CMK (cell line): ENCODE measurements at regions not wholly inside any gene's neighbourhood (a gene's known extent, or its start where the extent isn't known, plus 50 kb on each side); places are given as distances from the start of the nearest gene placed in this dataset.
A peak's percentile ranks its signal among the peaks of the same experiment; 100 is the strongest.

Experiments
- DNase-seq: peaks from one replicate; pipeline ENCODE4 v3.0.0-alpha.2; 2010; ENCODE audit warnings: low read depth

DNA sequence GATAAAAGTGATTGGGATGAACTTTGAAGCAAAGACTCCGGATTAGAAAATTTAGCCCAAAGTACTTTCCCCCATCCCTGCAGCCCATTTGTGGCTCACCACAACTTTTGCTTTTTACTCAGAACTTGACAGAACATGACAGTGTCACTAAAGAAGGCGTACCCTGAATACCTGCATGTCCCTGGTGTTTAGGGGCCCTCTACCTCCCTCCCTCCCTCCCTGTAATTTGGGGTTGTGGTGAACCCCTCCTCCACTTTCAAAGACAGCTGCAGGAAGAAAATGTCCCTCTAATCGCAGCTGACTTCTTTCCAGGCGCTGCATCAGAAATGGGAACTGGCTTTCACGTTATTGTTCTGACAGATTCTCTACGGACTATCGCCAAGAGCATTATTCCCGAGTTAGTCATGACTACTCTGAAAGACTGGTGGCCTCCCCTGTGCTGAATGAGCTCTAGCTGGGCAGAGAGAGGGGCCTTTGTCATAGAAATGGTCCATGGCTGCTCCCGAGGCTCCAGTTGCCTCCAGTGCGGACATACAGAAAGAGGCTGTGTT lies 93.2 kb upstream of the ARHGEF3 start:
- DNase-seq: no peak

DNA sequence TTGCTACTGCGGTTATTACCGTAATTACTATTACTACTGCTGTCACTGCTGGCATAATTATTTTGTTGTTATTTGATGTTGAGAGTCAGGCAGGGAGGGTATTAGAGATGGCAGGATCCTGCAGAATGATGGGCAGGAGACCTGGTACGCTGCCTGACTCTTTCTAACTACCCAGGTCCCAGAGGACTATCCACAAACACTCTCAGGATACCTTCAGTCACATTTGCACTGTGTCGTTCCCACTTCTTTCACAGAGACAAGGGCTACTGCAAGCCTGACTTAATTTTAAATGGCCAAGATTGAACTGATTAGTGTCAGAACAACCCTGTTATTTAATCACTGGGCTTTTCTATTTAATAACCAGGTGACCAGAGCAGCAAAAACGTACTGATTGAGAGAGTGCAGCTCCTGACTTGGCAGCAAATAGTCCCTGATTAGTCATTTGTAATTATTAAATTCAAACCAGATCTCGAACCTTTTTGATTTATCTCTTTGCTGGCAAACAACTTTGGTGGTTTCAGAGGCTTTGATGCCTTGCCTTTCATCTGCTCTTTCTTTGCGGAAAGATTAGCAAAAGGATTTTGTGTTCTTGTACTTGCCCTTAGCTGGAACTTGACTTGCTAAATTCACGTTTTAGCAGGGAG lies 88.8 kb upstream of the ARHGEF3 start:
- no peak for DNase-seq

DNA sequence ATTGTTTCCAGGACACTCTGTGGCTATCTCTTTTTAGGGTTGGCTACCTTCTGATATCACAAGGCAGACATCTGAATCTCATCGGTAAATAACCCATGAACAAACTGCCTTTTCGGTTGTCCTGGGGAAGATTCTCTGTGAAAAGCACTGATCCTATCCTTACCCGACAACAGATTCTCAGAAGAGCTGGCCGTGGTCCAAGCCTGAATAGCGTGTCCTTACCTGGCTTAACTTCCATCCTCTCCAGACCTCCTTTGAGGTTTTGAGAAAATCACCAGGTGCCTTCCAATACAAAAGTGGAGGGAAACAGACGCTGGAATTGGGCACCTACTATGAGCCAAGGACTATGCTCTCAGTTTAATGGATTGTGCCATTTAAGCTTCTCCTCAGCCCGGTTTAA lies 87.4 kb upstream of the ARHGEF3 start:
- no peak for DNase-seq

DNA sequence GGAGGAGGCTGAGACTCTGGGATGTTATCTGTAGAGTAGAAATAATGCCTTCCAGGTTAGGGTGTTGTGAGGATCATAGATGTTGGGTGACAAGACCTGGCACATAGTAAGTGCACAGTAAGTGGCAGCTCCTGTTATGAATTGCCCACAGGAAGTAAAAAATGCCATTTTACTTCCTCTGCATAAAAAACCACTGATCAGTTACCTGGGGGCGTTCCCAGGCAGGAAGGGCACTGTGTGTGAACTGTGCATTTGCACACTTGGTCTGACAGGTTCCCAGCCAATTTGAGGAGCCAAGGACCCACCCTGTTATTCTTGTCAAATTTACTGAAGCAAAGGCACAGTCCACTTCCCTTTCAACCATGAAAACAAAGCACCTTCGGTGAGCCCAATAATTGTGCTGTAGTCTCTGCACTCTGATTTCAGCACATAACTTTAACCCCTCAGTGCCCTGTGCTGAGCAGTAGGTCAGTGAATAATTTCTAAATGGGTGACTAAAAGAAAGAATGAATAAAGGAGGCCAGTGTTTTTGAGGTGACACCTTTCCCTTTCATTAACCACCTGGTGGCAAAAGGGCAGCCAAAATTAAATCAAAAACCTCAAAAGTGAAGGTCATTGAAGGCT lies 85.8 kb upstream of the ARHGEF3 start:
- no peak for DNase-seq

DNA sequence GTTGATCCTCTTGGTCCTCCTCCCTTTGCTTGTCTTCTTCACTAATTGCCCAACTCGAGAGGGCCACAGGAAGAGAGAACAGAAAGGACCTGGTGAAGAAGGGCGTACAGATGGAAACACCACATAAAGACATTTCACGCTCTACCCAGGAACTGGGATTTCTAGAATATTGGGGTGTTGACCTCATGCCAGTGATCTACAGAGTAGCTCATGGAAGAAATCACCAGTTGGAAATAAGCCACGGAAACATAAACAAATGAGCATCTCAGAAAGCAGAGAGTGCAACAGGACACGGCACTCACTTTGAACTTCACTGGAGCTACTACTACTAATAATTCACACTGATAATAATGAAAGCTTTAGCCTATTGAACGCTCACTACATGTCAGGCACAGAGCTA lies 84.6 kb upstream of the ARHGEF3 start:
- no peak for DNase-seq

DNA sequence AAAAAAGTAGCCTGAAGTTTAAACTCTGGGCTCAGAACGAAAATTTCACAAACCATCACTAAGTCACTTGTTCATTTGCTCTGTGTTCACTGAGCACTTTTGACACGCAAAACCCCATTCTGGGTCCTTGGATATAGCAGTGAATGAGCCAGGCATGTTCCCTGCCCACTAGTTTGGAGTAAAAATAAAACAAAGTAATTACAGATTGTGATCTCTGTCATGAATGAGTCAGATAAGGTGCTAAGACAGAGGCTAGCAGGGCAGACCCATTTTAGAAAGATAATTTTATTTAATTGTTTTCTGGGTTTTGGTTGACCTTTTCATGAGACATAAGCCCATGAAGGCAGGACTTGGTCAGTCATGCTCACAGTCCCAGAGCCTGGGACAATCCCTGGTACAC lies 84.1 kb upstream of the ARHGEF3 start:
- no peak for DNase-seq

DNA sequence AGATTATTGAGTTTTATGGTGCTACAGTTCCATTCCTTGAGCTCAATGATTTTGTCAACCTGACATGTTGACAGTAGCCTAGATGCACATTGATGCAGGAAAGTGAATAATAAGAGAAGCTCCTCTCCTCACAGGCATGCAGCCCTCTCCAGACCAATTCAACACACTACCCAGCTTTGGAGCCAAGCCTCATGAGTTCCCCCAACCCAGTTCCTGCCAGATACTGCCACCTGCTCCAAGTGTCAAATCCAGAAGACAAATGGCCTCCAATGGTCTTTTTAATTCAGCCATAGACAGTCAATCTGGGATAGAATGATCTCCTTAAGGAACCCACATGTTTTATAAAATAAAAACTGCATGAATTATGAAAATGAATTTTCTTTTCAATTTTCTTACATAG lies 83.7 kb upstream of the ARHGEF3 start:
- no peak for DNase-seq

DNA sequence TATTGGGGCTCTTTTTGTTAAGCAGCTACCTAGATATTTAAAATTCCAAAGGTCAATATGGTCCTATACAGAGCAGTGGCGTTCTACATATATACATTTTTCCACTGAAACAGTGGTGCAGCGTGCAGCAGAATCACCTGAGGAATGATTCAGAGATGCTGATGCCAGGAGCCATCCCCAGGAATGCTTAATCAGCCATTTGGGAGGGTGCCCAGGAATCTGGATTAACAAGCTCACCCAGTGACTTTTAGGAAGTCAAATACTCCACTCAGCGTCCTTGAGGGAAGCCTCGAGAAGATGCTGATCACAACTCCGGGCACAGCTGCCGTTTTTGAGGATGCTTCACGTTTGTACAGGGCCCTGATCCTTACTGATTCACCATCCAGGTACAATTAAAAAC lies 82.6 kb upstream of the ARHGEF3 start:
- DNase-seq: no peak

DNA sequence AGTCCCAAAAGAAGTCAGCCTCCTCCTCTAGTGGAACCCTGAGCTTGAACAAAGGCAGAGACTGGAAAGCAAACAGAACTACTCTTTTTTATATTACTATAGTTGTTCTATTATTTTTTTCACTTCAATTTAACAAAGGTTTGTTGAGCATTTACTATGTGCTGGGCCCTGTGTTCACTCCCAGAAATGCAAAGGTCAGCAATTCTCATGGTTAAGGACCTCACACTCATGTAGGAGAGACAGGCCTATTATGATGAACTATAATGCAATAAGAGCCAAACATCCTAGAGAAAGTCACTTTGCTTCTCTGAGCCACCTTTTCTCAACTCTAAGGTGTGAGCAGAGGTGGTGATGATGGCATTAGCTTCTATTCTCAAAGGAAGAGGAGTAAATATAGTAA lies 82.1 kb upstream of the ARHGEF3 start:
- DNase-seq: no peak

DNA sequence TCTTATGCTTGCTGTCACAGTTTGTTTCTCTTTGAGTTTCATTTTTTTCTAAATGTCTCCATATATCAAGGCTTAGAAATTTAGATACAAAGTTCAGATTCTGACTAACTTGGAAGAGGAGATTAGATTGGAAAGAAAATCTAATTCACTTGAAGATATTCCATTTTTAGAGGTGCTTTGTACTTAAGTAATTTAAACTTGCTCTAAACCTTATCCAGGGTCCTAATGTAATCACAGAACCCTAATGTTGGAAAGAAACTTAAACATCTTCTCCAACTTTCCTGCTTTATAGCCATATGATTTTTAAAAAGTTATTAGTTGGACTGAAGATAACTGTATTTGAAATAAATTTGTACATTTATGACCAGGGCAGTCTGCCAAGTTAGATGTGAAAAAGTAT lies 81.1 kb upstream of the ARHGEF3 start:
- no peak for DNase-seq

DNA sequence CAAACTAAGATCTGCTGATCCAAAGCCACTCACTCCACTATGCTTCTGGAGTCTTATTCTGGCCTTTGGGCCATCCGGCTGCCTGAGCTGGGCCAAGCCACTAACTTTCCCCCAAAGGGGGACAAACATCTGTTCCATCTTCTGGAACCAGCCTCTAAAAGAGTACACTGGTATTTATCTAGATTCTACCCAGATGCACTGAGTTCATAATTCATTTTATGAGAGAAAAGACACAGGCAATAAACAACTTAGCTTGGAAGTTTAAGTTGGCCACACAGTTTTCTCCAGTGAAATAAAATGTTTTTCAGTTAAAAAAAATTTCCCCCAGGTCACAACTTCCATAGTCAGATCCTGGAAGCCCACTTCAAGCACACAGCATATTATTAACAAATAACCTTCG lies 80.1 kb upstream of the ARHGEF3 start:
- no peak for DNase-seq

DNA sequence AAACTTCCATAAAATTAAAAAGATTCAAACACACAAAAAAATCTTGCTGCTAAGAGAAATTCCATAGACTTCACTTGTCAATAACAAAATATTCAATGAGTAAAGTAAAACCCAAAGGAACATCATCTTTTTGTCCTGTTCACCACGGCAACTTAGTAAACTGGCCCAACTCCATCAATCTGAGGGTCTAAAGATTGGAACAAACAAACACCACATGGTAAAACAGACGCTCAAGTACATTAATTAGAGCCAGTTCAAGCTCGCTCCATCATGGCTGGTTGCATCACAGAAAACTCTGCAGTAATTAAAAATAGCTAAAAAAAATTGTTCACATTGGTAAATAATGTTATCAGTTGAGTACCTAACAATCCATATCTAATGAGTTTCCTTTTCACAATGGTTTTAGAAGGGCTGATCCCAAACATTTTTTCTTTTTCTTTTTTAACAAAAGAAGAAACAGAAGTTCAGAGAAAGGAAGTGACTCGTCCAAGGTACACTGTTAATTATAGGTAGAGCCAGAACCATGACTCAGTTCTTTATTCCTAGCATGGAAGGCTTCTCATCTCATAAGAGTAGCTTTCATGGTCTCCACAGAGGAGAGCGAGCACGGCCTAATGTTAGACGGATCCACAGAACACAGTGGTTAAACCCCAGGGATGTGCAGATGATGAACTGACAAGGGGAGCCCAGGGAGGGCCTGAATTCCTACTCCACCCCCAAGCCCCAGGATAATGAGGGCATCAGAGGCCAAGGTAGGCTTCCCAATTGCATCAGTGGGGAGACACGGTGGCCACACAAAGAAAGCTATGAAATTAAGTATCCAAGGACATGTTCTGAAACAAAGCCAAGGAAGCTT lies 79.2 kb upstream of the ARHGEF3 start:
- no peak for DNase-seq

DNA sequence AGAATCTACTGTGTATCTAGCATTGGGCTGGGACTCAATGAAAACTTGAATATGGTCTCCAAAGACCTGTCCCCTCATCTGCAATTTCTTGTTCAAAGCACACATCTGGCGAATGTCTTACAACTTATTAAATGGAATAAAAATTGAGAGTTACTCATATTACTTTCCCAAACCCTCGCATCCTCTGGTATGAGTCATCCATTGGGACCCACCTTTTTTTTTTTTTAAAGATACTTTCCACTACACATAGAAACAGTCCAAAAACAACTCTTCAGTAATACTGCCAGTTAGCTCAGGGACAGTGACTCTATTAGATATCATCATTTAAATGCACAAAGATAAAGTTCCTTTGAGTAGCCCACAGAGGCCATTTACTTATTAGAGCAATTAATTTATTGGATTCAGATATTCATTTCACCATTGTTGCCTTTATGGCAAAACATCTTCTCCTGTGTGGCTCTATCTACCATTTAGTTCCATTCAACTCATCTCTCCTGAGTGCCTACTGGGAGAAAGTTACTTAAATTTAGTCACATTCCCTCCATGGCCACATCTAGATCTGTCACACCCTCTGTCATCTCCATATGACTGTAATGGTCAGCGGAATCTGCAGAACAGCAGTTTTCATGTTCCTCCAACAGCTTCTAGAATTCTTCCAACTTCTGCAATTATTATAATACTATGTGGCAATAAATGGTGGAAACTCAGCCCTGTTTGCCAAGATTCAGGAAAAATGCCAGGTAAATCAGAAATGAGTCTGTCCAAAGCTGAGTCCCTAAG lies 77.9 kb upstream of the ARHGEF3 start:
- DNase-seq: no peak

DNA sequence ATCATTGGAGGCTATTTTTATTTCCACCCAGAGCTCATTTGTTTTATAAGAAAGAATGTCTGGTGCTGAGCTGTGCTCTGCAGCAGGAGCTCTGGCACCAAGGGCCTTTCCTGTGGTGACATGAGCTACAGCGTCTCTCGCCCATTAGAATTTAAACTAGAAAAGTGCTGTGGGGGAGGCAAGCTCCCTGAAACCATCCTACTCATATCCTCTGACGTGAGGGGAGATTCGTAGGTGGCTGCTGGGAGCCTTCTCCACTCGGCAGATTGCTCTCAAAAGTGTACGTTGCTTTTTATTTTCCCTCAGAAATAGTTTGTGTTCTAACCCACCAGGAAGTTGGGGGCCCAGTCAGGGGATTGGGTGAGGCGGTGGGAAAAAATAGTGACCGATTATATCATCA lies 76.3 kb upstream of the ARHGEF3 start:
- DNase-seq: no peak

DNA sequence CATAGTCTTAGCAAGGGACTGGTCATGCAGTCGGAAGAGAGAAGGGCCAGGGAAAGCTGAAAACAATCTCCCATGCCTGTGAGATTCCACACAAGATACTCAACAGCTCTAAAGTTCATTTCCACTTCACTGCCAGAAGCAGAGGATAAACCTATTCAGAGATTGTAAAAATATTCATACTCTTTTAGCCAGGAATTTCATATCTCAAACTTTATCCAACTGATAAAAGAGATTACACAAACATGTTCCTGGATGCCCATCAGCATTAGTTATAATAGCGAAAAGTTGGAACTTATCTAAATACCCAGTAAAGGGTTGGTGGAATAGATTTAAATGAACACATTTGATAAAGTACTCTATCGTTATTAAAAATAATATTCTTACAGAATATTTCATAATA lies 75.2 kb upstream of the ARHGEF3 start:
- no peak for DNase-seq

DNA sequence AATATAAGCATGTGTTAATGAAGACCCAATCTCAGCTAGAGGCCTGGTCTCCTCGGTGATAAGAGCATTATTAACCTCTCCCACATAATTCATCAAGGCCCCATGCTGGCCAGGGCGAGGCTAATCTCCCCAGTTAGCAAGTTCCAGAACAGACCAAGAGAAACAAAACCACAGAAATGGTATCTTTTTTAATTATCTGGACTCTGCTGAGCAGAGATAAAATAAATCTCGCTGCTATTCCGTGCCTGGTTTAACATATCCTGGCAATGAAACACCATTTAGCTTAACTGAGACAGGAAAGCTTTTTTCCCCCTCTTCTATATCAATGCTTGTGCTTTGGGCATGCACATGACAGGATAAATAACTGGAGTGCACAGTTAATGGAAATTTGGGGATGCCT lies 72.5 kb upstream of the ARHGEF3 start:
- DNase-seq: peak; percentile 33

DNA sequence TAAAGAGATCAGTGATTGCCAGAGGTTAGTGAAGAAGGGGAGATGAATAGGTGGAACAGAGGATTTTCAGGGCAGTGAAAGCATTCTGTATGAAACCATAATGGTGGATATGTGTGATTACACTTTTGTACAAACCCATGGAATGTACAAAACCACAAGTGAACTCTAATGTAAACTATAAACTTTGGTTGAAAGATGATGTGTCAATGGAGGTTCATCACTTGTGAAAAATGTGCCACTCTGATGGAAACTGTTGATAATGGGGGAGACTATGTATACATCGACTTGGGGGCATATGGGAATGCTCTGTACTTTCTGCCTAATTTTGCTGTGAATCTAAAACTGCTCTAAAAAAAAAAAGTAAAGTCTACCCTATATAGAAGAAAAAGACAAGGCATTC lies 68.7 kb upstream of the ARHGEF3 start:
- no peak for DNase-seq

DNA sequence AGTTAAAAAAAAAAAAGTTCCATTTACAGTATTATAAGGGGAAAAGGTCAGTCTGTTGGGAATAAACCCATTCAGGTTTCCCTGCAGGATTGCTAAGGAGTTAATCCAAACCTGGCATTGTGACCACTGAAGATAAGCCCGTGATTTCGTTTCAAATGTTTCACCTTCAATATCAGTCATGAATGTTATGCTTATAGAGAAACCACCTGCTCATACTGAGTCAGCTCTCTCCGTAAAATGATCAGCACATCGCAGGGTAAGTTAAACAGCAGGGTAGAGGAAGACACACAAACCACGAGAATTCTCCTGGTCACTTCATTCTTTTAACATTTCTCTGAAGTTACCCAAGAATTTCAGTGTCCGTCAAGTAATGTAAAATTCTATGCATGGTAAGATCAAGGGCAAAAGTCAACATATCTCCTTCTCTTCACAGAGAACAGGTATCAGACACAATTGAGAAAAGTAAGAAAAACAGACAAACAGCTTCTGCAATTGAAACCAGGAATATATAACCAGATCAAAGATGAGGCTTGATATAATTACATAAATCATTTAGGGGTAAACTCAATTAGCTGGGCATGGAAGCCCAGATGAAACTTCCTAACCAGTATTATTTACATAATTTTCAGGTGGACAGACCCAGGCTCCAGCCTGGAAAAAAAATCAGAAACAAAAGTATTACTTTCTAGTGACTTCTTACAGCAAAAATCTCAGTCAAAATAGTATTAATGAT lies 67.6 kb upstream of the ARHGEF3 start:
- no peak for DNase-seq

DNA sequence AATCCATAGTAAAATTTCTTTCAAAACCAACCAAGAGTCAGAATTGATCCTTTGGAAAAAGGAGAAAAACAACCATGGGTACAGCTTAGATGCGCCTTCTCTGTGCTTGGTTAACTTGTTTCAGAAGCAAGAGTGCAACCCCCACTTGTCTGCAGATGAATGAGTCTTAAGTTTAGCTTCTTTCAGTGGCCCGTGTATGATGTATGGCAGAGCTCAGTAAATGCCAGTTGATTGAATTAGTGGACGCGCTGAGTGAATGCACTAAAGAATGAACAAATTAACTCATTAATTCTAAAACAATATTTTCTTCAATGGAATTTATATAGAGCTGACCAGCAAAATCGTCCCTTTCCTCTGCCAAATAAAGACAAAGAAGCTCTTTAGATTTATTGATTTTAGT lies 67.0 kb upstream of the ARHGEF3 start:
- no peak for DNase-seq

DNA sequence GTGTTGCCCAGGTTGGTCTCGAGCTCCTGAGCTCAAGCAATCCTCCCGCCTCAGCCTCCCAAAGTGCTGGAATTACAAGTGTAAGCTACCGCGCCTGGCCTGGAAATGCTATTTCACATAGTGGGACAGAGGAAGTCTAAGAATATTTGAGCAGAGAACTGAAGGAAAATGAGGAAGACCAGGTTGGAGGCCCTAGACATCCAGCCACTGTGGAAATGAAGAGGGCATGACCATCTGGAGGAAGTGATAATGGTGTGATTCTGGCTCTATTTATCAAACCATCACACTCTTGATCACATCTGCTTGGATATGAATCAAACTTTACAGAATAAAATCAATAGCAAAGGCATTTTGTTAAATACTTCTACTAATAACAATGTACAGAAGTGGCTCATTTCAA lies 65.9 kb upstream of the ARHGEF3 start:
- DNase-seq: no peak

DNA sequence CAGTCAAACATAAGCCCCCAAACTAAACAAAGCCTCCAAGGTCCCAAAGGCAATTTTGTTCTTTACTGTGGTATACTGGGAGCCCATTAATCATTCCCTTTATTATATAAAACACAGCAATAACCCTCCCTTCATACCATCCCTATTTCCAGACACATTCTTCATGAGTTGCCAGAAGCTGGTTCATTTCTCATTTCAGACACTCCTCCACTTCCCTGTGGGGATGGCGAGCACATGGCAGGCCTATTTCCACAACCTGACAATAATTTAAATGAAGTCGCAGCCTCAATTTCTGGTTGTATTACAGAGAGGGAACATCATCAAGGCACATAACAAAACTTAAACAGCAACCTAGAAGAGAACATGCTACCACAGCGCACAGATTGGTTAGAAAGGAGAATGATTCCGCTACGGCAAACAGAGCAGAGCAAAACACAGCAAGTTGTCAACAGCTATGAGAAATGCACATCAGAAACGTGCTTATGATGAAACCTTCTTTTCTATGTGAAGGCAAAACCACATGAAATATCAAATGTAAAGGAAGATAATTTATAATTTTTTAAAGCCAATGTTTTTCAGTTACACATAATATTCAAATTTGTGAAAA lies 63.3 kb upstream of the ARHGEF3 start:
- no peak for DNase-seq
